IMR-90 (cell line): ENCODE measurements at regions not wholly inside any gene's neighbourhood (a gene's known extent, or its start where the extent isn't known, plus 50 kb on each side); places are given as distances from the start of the nearest gene placed in this dataset.

Source experiments
- ATAC-seq: fragments of 200-7000 bp; cut with Tn5 transposase; 2 replicates; pipeline ENCODE4 v1.9.1; 2020; ENCODE audit warnings: low read depth, mild to moderate bottlenecking, moderate library complexity
- BruUV-seq: library from RNA; stranded (reverse); fragments of 400-500 nt; replicated peaks from 2 replicates; lab custom pipeline; 2021; lab: Mats Ljungman, UMichigan
- CTCF ChIA-PET: fragments of 300-600 bp; formaldehyde crosslinking; extraction: SDS; loops from one replicate; lab custom pipeline; 2021; ENCODE audit warnings: antibody characterized with exemption; lab: Yijun Ruan, JAX
- POLR2A ChIA-PET: fragments of 300-600 bp; sonication (Branson Sonifier 250); formaldehyde crosslinking; loops from one replicate; lab custom pipeline; 2022; ENCODE audit warnings: antibody characterized with exemption; ENCODE audit not compliant: unreplicated experiment; lab: Charles Lee
- DNase-seq: peaks from one replicate; pipeline ENCODE4 v3.0.0; 2013
- H2AFZ ChIP-seq: replicated peaks from 2 replicates; pipeline ENCODE3; 2013; ENCODE audit warnings: low read length, mild to moderate bottlenecking; ENCODE audit not compliant: poor library complexity
- H2AK5ac ChIP-seq: 2 replicates; pipeline ENCODE4 v1.6.1; 2013; ENCODE audit warnings: low read depth, low read length, inconsistent platforms
- H2AK9ac ChIP-seq: replicated peaks from 2 replicates; pipeline ENCODE3; 2013; ENCODE audit warnings: mild to moderate bottlenecking, low read depth, low read length, moderate library complexity; ENCODE audit not compliant: poor library complexity
- H2BK120ac ChIP-seq: 2 replicates; pipeline ENCODE4 v1.6.1; 2013; ENCODE audit warnings: low read depth, low read length, inconsistent platforms
- H2BK15ac ChIP-seq: 3 replicates; pipeline ENCODE4 v1.6.1; 2013; ENCODE audit warnings: low read depth, low read length, inconsistent platforms
- H2BK20ac ChIP-seq: 2 replicates; pipeline ENCODE4 v1.6.1; 2013; ENCODE audit warnings: low read depth, mild to moderate bottlenecking, inconsistent platforms, low read length, moderate library complexity
- H2BK5ac ChIP-seq: 2 replicates; pipeline ENCODE4 v1.6.1; 2013; ENCODE audit warnings: mild to moderate bottlenecking, low read depth, low read length, inconsistent platforms; ENCODE audit not compliant: poor library complexity, severe bottlenecking
- H3K14ac ChIP-seq: replicated peaks from 2 replicates; pipeline ENCODE4 v1.6.1; 2013; ENCODE audit warnings: low read depth, low read length, inconsistent platforms
- H3K18ac ChIP-seq: 2 replicates; pipeline ENCODE4 v1.6.1; 2013; ENCODE audit warnings: low read depth, low read length, control low read depth
- H3K23ac ChIP-seq: 2 replicates; pipeline ENCODE4 v1.6.1; 2013; ENCODE audit warnings: low read depth, low read length, inconsistent platforms
- H3K27ac ChIP-seq: 2 replicates; pipeline ENCODE4 v1.5.1; 2013; ENCODE audit warnings: mild to moderate bottlenecking, control low read depth, low read length; ENCODE audit not compliant: insufficient read depth
- H3K27me3 ChIP-seq: 2 replicates; pipeline ENCODE4 v1.6.1; 2013; ENCODE audit warnings: low read length; ENCODE audit not compliant: control insufficient read depth, insufficient read depth
- H3K36me3 ChIP-seq: 2 replicates; pipeline ENCODE4 v1.6.1; 2013; ENCODE audit warnings: low read length, mixed read lengths; ENCODE audit not compliant: control insufficient read depth, insufficient read depth
- H3K4ac ChIP-seq: 2 replicates; pipeline ENCODE4 v1.6.1; 2013; ENCODE audit warnings: low read depth, low read length, inconsistent platforms
- H3K4me1 ChIP-seq: 2 replicates; pipeline ENCODE4 v1.6.1; 2013; ENCODE audit warnings: low read length, mixed read lengths; ENCODE audit not compliant: control insufficient read depth, insufficient read depth
- H3K4me2 ChIP-seq: 2 replicates; pipeline ENCODE4 v1.6.1; 2013; ENCODE audit warnings: low read depth, mild to moderate bottlenecking, control low read depth, low read length, moderate library complexity
- H3K4me3 ChIP-seq: 2 replicates; pipeline ENCODE4 v1.5.1; 2013; ENCODE audit warnings: low read depth, mild to moderate bottlenecking, control low read depth, low read length, moderate library complexity; ENCODE audit not compliant: insufficient read depth
- H3K56ac ChIP-seq: 2 replicates; pipeline ENCODE4 v1.6.1; 2013; ENCODE audit warnings: low read length, inconsistent platforms; ENCODE audit not compliant: insufficient read depth; ENCODE audit errors: extremely low read depth
- H3K79me1 ChIP-seq, 2 experiments: 2 replicates each; pipeline ENCODE4 v1.6.1; 2013; ENCODE audit warnings: low read length in 2 of 2, inconsistent platforms in 1 of 2, low read depth in 1 of 2
- H3K9ac ChIP-seq: 2 replicates; pipeline ENCODE4 v1.6.1; 2013; ENCODE audit warnings: low read depth, low read length, control low read depth
- H3K9me1 ChIP-seq: 2 replicates; pipeline ENCODE4 v1.6.1; 2013; ENCODE audit warnings: low read length, inconsistent platforms; ENCODE audit not compliant: insufficient read depth
- H3K9me3 ChIP-seq: 2 replicates; pipeline ENCODE4 v1.6.1; 2013; ENCODE audit warnings: low read length; ENCODE audit not compliant: control insufficient read depth, insufficient read depth
- H4K20me1 ChIP-seq: 2 replicates; pipeline ENCODE4 v1.6.1; 2013; ENCODE audit warnings: low read length, inconsistent platforms; ENCODE audit not compliant: insufficient read depth
- H4K5ac ChIP-seq: 2 replicates; pipeline ENCODE4 v1.6.1; 2013; ENCODE audit warnings: mild to moderate bottlenecking, low read depth, low read length, control low read depth
- H4K8ac ChIP-seq, 2 experiments: 2 replicates each; pipeline ENCODE4 v1.6.1; 2013; ENCODE audit warnings: low read depth in 2 of 2, low read length in 2 of 2, control low read depth in 1 of 2, inconsistent platforms in 1 of 2
- H4K91ac ChIP-seq: 2 replicates; pipeline ENCODE4 v1.6.1; 2013; ENCODE audit warnings: low read depth, low read length, inconsistent platforms; ENCODE audit not compliant: insufficient read depth
- BHLHE40 ChIP-seq: fragments of 150-350 bp; IDR thresholded peaks from 2 replicates; pipeline ENCODE4 v1.6.1; 2016; ENCODE audit warnings: mild to moderate bottlenecking, low read depth, low read length
- CEBPB ChIP-seq: IDR thresholded peaks from 2 replicates; pipeline ENCODE4 v1.6.1; 2012; ENCODE audit warnings: low read depth, low read length, improper control_type of control experiment
- CHD1 ChIP-seq: IDR thresholded peaks from 2 replicates; pipeline ENCODE4 v1.6.1; 2012; ENCODE audit warnings: low read depth, low read length, improper control_type of control experiment
- MXI1 ChIP-seq: IDR thresholded peaks from 2 replicates; pipeline ENCODE4 v1.6.1; 2012; ENCODE audit warnings: low read depth, mild to moderate bottlenecking, low read length, moderate library complexity, borderline replicate concordance
- RAD21 ChIP-seq: IDR thresholded peaks from 2 replicates; pipeline ENCODE4 v1.6.1; 2012; ENCODE audit warnings: low read length, improper control_type of control experiment
- WGBS, 2 experiments: methylation state at CpG; one replicate each; pipeline versions ENCODE4 v1.1.5 to v1.1.7; 2013; ENCODE audit warnings: missing lambda C conversion rate in 2 of 2; ENCODE audit not compliant: insufficient read length in 1 of 2; ENCODE audit errors: extremely low coverage in 2 of 2; 5-methylcytosine and 5-hydroxymethylcytosine counted together
- dilution Hi-C: fragments of 300-500 bp; cut with HindIII; formaldehyde crosslinking; loops from one replicate; pipeline ENCODE4 v1.14.3; 2018; ENCODE audit warnings: low sequenced_read_pairs; ENCODE audit not compliant: unreplicated experiment
- in situ Hi-C: fragments of 300-500 bp; cut with MboI; formaldehyde crosslinking; loops from 3 replicates; pipeline ENCODE4 v1.14.3; 2019; ENCODE audit warnings: low sequenced_read_pairs, inconsistent platforms, mixed read lengths
- intact Hi-C: fragments of 100-400 bp; cut with micrococcal nuclease; formaldehyde crosslinking; loops from 2 replicates; pipeline ENCODE4 v1.10.0; 2022
- TF ChIP-seq, protein P1 (sequence below): conservative IDR thresholded peaks from 2 replicates; pipeline ENCODE4 v1.5.1; 2012; ENCODE audit warnings: mild to moderate bottlenecking, low read depth, low read length, improper control_type of control experiment
- TF ChIP-seq, protein P2 (sequence below): fragments of 150-350 bp; IDR thresholded peaks from 2 replicates; pipeline ENCODE4 v1.6.1; 2016; ENCODE audit warnings: low read depth, mild to moderate bottlenecking, low read length, moderate library complexity, borderline replicate concordance

DNA sequence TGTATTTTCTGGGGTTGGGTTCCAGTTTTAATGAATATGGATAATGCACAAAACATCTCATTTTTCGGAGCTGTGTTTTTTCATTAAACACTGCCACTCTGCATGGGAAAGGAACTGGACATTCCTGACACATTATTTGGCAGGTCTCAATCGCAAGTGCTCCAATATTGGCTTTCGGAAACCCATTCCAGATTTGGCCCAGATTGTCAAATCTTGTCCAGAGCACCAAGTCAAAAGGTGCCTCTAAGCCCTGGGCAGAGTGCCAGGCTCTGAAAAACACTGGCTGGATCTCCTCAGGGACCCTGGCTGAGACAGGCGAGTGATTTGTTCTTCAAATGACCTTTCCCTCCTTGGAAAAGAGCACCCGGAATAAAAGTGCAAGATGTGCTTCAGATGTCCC is 68.4 kb upstream of the MRPS6 start:
- 16% methylated on average over 3 of the region's 5 CpGs; no CpG with 5 or more reads in 1 of the 2 experiments for WGBS, 2 experiments
- Histone ChIP-seq H2BK15ac (no peak overlapping the region), H3K4me3 (no peak overlapping the region), H4K5ac (no peak overlapping the region), H3K9ac (no peak overlapping the region), H2BK120ac (no peak overlapping the region), H4K91ac (no peak overlapping the region), H3K56ac (no peak overlapping the region), H4K20me1 (no peaks in the 10 kb centered on the region), H2BK20ac (0 out of 2 replicates have a peak overlapping the region, but pooled peaks have one; percentile 36), H3K27me3 (no peaks in the 10 kb centered on the region; the same call in 1 of the 2 replicates), H3K14ac (no peak overlapping the region), H3K79me1 (no peaks in the 10 kb centered on the region), H4K8ac (no peak overlapping the region), H2AK5ac (no peak overlapping the region), H2BK5ac (no peak overlapping the region), H3K18ac (no peak overlapping the region), H3K9me3 (peaks cover 2% of the 10 kb centered on the region; the same call in 1 of the 2 replicates), H3K4me1 (peaks cover 2% of the 10 kb centered on the region), H3K36me3 (no peaks in the 10 kb centered on the region), H2AK9ac (no peak overlapping the region), H3K23ac (no peak overlapping the region), H3K27ac (no peak overlapping the region), H3K4ac (no peak overlapping the region), H3K4me2 (no peak overlapping the region), H2AFZ (no peak overlapping the region), H3K9me1 (no peaks in the 10 kb centered on the region)
- in situ Hi-C loops = no loop called here
- intact Hi-C loops = no loop called here
- no TSS peak for BruUV-seq
- DNase-seq (no peak), ATAC-seq (no peak)
- dilution Hi-C loops = no loop called here
- CTCF ChIA-PET = interaction anchor here (0.6 to 0.7 kb wide), 2 partner anchors 45 to 286 kb away, joined by 4 read pairs; no protein-coding TSS in a partner anchor
- TF ChIP-seq, protein P1, sequence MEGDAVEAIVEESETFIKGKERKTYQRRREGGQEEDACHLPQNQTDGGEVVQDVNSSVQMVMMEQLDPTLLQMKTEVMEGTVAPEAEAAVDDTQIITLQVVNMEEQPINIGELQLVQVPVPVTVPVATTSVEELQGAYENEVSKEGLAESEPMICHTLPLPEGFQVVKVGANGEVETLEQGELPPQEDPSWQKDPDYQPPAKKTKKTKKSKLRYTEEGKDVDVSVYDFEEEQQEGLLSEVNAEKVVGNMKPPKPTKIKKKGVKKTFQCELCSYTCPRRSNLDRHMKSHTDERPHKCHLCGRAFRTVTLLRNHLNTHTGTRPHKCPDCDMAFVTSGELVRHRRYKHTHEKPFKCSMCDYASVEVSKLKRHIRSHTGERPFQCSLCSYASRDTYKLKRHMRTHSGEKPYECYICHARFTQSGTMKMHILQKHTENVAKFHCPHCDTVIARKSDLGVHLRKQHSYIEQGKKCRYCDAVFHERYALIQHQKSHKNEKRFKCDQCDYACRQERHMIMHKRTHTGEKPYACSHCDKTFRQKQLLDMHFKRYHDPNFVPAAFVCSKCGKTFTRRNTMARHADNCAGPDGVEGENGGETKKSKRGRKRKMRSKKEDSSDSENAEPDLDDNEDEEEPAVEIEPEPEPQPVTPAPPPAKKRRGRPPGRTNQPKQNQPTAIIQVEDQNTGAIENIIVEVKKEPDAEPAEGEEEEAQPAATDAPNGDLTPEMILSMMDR = no peak
- TF ChIP-seq CEBPB = no peak
- TF ChIP-seq, protein P2, sequence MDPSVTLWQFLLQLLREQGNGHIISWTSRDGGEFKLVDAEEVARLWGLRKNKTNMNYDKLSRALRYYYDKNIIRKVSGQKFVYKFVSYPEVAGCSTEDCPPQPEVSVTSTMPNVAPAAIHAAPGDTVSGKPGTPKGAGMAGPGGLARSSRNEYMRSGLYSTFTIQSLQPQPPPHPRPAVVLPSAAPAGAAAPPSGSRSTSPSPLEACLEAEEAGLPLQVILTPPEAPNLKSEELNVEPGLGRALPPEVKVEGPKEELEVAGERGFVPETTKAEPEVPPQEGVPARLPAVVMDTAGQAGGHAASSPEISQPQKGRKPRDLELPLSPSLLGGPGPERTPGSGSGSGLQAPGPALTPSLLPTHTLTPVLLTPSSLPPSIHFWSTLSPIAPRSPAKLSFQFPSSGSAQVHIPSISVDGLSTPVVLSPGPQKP = no peak
- TF ChIP-seq CHD1 = no peak
- TF ChIP-seq MXI1 = no peak
- no peak for TF ChIP-seq BHLHE40
- no peak for TF ChIP-seq RAD21
- POLR2A ChIA-PET = no interaction called here
